GM12878 (cell line): ENCODE measurements at regions not wholly inside any gene's neighbourhood (a gene's known extent, or its start where the extent isn't known, plus 50 kb on each side); places are given as distances from the start of the nearest gene placed in this dataset.

Experiments used
- ATAC-seq: fragments of 200-7000 bp; cut with Tn5 transposase; 3 replicates; pipeline ENCODE4 v1.9.1; 2020; ENCODE audit warnings: mild to moderate bottlenecking, moderate library complexity
- BruUV-seq: library from RNA; stranded (reverse); fragments of 400-500 nt; replicated peaks from 2 replicates; lab custom pipeline; 2021; lab: Mats Ljungman, UMichigan
- CTCF ChIA-PET: fragments of 300-600 bp; sonication (Branson Sonifier 250); formaldehyde crosslinking; extraction: SDS; loops from one replicate; lab custom pipeline; 2021; ENCODE audit warnings: inconsistent platforms; lab: Yijun Ruan, JAX
- POLR2A ChIA-PET: fragments of 350-600 bp; formaldehyde crosslinking; extraction: SDS; loops from one replicate; lab custom pipeline; 2021; ENCODE audit warnings: inconsistent platforms; lab: Charles Lee
- RAD21 ChIA-PET: fragments of 300-600 bp; sonication (Branson Sonifier 250); formaldehyde crosslinking; loops from one replicate; lab custom pipeline; 2023; ENCODE audit warnings: antibody characterized with exemption; ENCODE audit not compliant: unreplicated experiment; lab: Charles Lee
- SMC1A ChIA-PET: fragments of 300-600 bp; sonication (Branson Sonifier 250); formaldehyde crosslinking; loops from one replicate; lab custom pipeline; 2023; ENCODE audit not compliant: unreplicated experiment, uncharacterized antibody; lab: Charles Lee
- DNase-seq: peaks from one replicate; pipeline ENCODE4 v3.0.0-alpha.2; 2011; ENCODE audit warnings: low read depth, low spot score
- FAIRE-seq: peaks from 3 replicates; lab custom pipeline; 2011; peaks lifted over from hg19 to GRCh38; lab: Jason Lieb, UNC
- H2AFZ ChIP-seq: 2 replicates; pipeline ENCODE4 v1.6.0; 2011; ENCODE audit warnings: low read depth, low read length, control low read depth; ENCODE audit not compliant: control insufficient read depth
- H3K27ac ChIP-seq: 2 replicates; pipeline ENCODE4 v1.5.1; 2011; ENCODE audit warnings: control low read depth; ENCODE audit not compliant: control insufficient read depth, insufficient read depth
- H3K27me3 ChIP-seq, 2 experiments: replicated peaks in 1 of 2; 2 replicates each; pipeline versions ENCODE4 v1.6.0 to v1.6.1; 2011; ENCODE audit warnings: low read length in 1 of 2; ENCODE audit not compliant: control insufficient read depth in 2 of 2, insufficient read depth in 2 of 2
- H3K36me3 ChIP-seq, 2 experiments: 2 replicates each; pipeline ENCODE4 v1.5.1; 2011; ENCODE audit warnings: low read length in 1 of 2; ENCODE audit not compliant: control insufficient read depth in 2 of 2, insufficient read depth in 2 of 2
- H3K4me1 ChIP-seq: 2 replicates; pipeline ENCODE4 v1.6.1; 2011; ENCODE audit warnings: mild to moderate bottlenecking, low read length, moderate library complexity, mixed read lengths; ENCODE audit not compliant: control insufficient read depth, insufficient read depth
- H3K4me2 ChIP-seq: 2 replicates; pipeline ENCODE4 v1.6.0; 2011; ENCODE audit warnings: control low read depth; ENCODE audit not compliant: control insufficient read depth, insufficient read depth
- H3K4me3 ChIP-seq: fragments of 200-600 bp; sonication (generic); 2 replicates; pipeline ENCODE4 v1.5.1; 2016
- H3K79me2 ChIP-seq: 2 replicates; pipeline ENCODE4 v1.6.0; 2011; ENCODE audit warnings: low read length; ENCODE audit not compliant: control insufficient read depth, insufficient read depth
- H3K9ac ChIP-seq: 2 replicates; pipeline ENCODE4 v1.8.0; 2011; ENCODE audit warnings: low read length, control low read depth, mixed read lengths; ENCODE audit not compliant: control insufficient read depth, insufficient read depth
- H3K9me3 ChIP-seq: replicated peaks from 3 replicates; pipeline ENCODE4 v1.5.1; 2011; ENCODE audit warnings: mild to moderate bottlenecking, low read length; ENCODE audit not compliant: control insufficient read depth, insufficient read depth
- H4K20me1 ChIP-seq: 2 replicates; pipeline ENCODE4 v1.6.0; 2011; ENCODE audit not compliant: control insufficient read depth, insufficient read depth
- BRCA1 ChIP-seq: IDR thresholded peaks from 2 replicates; pipeline ENCODE4 v1.6.1; 2011; ENCODE audit warnings: low read depth, low read length, improper control_type of control experiment
- CHD2 ChIP-seq: IDR thresholded peaks from 2 replicates; pipeline ENCODE4 v1.6.1; 2011; ENCODE audit warnings: low read depth, low read length, improper control_type of control experiment, borderline replicate concordance
- CREB1 ChIP-seq: IDR thresholded peaks from 2 replicates; pipeline ENCODE4 v1.6.1; 2012; ENCODE audit warnings: low read depth, mild to moderate bottlenecking, inconsistent platforms
- ESRRA ChIP-seq: IDR thresholded peaks from 2 replicates; pipeline ENCODE4 v1.6.1; 2012; ENCODE audit warnings: mild to moderate bottlenecking, low read length, improper control_type of control experiment
- FOXK2 ChIP-seq: fragments of 450-650 bp; IDR thresholded peaks from 2 replicates; pipeline ENCODE4 v1.6.1; 2017; ENCODE audit warnings: mild to moderate bottlenecking, moderate library complexity
- HDAC6 ChIP-seq: fragments of 200-600 bp; sonication (generic); IDR thresholded peaks from one replicate; pipeline ENCODE4 v1.8.0; 2017; ENCODE audit warnings: antibody characterized with exemption; ENCODE audit not compliant: unreplicated experiment
- JUNB ChIP-seq: IDR thresholded peaks from 2 replicates; pipeline ENCODE4 v1.6.1; 2016; ENCODE audit warnings: antibody characterized with exemption, mild to moderate bottlenecking
- JUND ChIP-seq: IDR thresholded peaks from 2 replicates; pipeline ENCODE4 v1.6.1; 2012; ENCODE audit warnings: low read depth, mild to moderate bottlenecking, low read length, improper control_type of control experiment, moderate library complexity
- NFIC ChIP-seq: IDR thresholded peaks from 2 replicates; pipeline ENCODE4 v1.6.1; 2012; ENCODE audit warnings: low read depth, mild to moderate bottlenecking, inconsistent platforms, low read length, moderate library complexity
- PBX3 ChIP-seq: IDR thresholded peaks from 2 replicates; pipeline ENCODE4 v1.6.1; 2011; ENCODE audit warnings: mild to moderate bottlenecking, low read depth, low read length, moderate library complexity; ENCODE audit not compliant: insufficient replicate concordance
- RB1 ChIP-seq: fragments of 450-650 bp; formaldehyde crosslinking; IDR thresholded peaks from 2 replicates; pipeline ENCODE4 v1.6.1; 2017; ENCODE audit warnings: mild to moderate bottlenecking, borderline replicate concordance
- SMAD1 ChIP-seq: fragments of 450-650 bp; IDR thresholded peaks from 2 replicates; pipeline ENCODE4 v1.6.1; 2018; ENCODE audit warnings: mild to moderate bottlenecking, low read depth; ENCODE audit not compliant: partially characterized antibody
- SRF ChIP-seq, 2 experiments: IDR thresholded peaks; 2 replicates each; pipeline ENCODE4 v1.6.1; 2011; ENCODE audit warnings: low read depth in 2 of 2, low read length in 2 of 2, mild to moderate bottlenecking in 1 of 2, moderate library complexity in 1 of 2
- TAF1 ChIP-seq: IDR thresholded peaks from 2 replicates; pipeline ENCODE4 v1.6.1; 2011; ENCODE audit warnings: mild to moderate bottlenecking, low read depth, low read length, borderline replicate concordance
- TCF7 ChIP-seq: IDR thresholded peaks from 2 replicates; pipeline ENCODE4 v1.6.1; 2014; ENCODE audit warnings: antibody characterized with exemption, borderline replicate concordance
- ZNF24 ChIP-seq: fragments of 450-650 bp; IDR thresholded peaks from 2 replicates; pipeline ENCODE4 v1.6.1; 2017; ENCODE audit warnings: antibody characterized with exemption, mild to moderate bottlenecking
- ZNF687 ChIP-seq: fragments of 450-650 bp; IDR thresholded peaks from 2 replicates; pipeline ENCODE4 v1.6.1; 2017; ENCODE audit warnings: mild to moderate bottlenecking, moderate library complexity
- ZSCAN29 ChIP-seq: fragments of 450-650 bp; IDR thresholded peaks from 2 replicates; pipeline ENCODE4 v1.6.1; 2017; ENCODE audit warnings: mild to moderate bottlenecking, moderate library complexity
- WGBS: methylation state at CpG from one replicate; pipeline ENCODE4 v1.1.6; 2016; ENCODE audit warnings: low lambda C conversion rate; ENCODE audit not compliant: insufficient replicate concordance, insufficient coverage; ENCODE audit errors: missing lambda C conversion rate; 5-methylcytosine and 5-hydroxymethylcytosine counted together
- in situ Hi-C: fragments of 300-500 bp; cut with MboI; formaldehyde crosslinking; loops from 9 replicates; pipeline ENCODE4 v1.14.3; 2018; ENCODE audit warnings: mixed read lengths
- intact Hi-C: fragments of 100-400 bp; cut with micrococcal nuclease; formaldehyde crosslinking; loops from one replicate; pipeline ENCODE4 v1.14.2; 2022; ENCODE audit not compliant: unreplicated experiment

- TF ChIP-seq PBX3 (no peak), RB1 (no peak), ESRRA (no peak), JUND (no peak), NFIC (no peak), SMAD1 (no peak), ZNF24 (no peak), FOXK2 (no peak), CREB1 (no peak), SRF (IDR thresholded peaks at IDR 0.05; ENCODE audit: low read depth in 2 of 2, low read length in 2 of 2) (no peak), BRCA1 (no peak), JUNB (no peak)
Observed at GRCh38 chr2:145609951-145610350, 1090.0 kb upstream of the ZEB2 start (continued).

GRCh38 chr2:145601361-145601925 is 1081.5 kb upstream of the ZEB2 start:
- POLR2A ChIA-PET = no interaction called here
- TF ChIP-seq ZSCAN29 (no peak), ESRRA (no peak), ZNF687 (no peak), HDAC6 (no peak), TCF7 (no peak), CHD2 (no peak), TAF1 (no peak), PBX3 (no peak)

More at GRCh38 chr2:145601361-145601925, 1081.5 kb upstream of the ZEB2 start:
- 27% methylated on average over 1 of the region's 1 CpG for WGBS
- intact Hi-C loops (no loop called here), in situ Hi-C loops (no loop called here)
- Histone ChIP-seq H3K4me1 (peaks cover 3% of the 10 kb centered on the region; the same call in 1 of the 2 replicates), H3K36me3 (no peaks in the 10 kb centered on the region), H2AFZ (no peak overlapping the region), H3K79me2 (no peaks in the 10 kb centered on the region), H3K4me3 (no peak overlapping the region), H3K27ac (no peak overlapping the region), H3K27me3 (no peaks in the 10 kb centered on the region), H3K9ac (no peak overlapping the region), H4K20me1 (no peaks in the 10 kb centered on the region), H3K9me3 (no peaks in the 10 kb centered on the region), H3K4me2 (no peak overlapping the region)
- ATAC-seq (no peak), FAIRE-seq (no peak), DNase-seq (no peak)
- SMC1A ChIA-PET = no interaction called here
- RAD21 ChIA-PET = no interaction called here
- CTCF ChIA-PET = no interaction called here
- no TSS peak for BruUV-seq
